PC-9 (cell line): ENCODE measurements at regions not wholly inside any gene's neighbourhood (a gene's known extent, or its start where the extent isn't known, plus 50 kb on each side); places are given as distances from the start of the nearest gene placed in this dataset.

Experiments
- CTCF ChIP-seq: fragments of 200-600 bp; sonication (generic); conservative IDR thresholded peaks from 2 replicates; pipeline ENCODE4 v1.6.1; 2017; ENCODE audit warnings: mixed run types, antibody characterized with exemption, mild to moderate bottlenecking, moderate library complexity
- EZH2 ChIP-seq: fragments of 200-600 bp; sonication (generic); IDR thresholded peaks from 2 replicates; pipeline ENCODE4 v1.8.0; 2017; ENCODE audit warnings: antibody characterized with exemption, low read depth

GRCh38 chr12:58678753-58679152, 241.6 kb downstream of the LRIG3 start:
- TF ChIP-seq CTCF: no peak
- no peak for TF ChIP-seq EZH2
